AG04449 (cell line): ENCODE measurements at regions not wholly inside any gene's neighbourhood (a gene's known extent, or its start where the extent isn't known, plus 50 kb on each side); places are given as distances from the start of the nearest gene placed in this dataset.

ENCODE experiments used
- CTCF ChIA-PET: fragments of 350-600 bp; formaldehyde crosslinking; extraction: SDS; loops from one replicate; lab custom pipeline; 2021; ENCODE audit warnings: antibody characterized with exemption; lab: Yijun Ruan, JAX
- POLR2A ChIA-PET: fragments of 400-600, 350-600 bp; formaldehyde crosslinking; extraction: SDS; loops from one replicate; lab custom pipeline; 2020; ENCODE audit warnings: antibody characterized with exemption, inconsistent platforms; lab: Yijun Ruan, JAX
- DNase-seq: peaks from one replicate; pipeline ENCODE4 v3.0.0-alpha.2; 2010; ENCODE audit warnings: low read depth, low spot score
- H3K4me3 ChIP-seq: 2 replicates; pipeline ENCODE4 v1.5.1; 2011; ENCODE audit warnings: low read depth, mild to moderate bottlenecking, control low read depth, low read length
- TF ChIP-seq, protein P1 (sequence below): IDR thresholded peaks from one replicate; pipeline ENCODE4 v1.5.1; 2011; ENCODE audit warnings: mild to moderate bottlenecking, moderate library complexity, low read length, control low read depth, inconsistent platforms; ENCODE audit not compliant: insufficient read depth; ENCODE audit errors: missing control alignments

DNA sequence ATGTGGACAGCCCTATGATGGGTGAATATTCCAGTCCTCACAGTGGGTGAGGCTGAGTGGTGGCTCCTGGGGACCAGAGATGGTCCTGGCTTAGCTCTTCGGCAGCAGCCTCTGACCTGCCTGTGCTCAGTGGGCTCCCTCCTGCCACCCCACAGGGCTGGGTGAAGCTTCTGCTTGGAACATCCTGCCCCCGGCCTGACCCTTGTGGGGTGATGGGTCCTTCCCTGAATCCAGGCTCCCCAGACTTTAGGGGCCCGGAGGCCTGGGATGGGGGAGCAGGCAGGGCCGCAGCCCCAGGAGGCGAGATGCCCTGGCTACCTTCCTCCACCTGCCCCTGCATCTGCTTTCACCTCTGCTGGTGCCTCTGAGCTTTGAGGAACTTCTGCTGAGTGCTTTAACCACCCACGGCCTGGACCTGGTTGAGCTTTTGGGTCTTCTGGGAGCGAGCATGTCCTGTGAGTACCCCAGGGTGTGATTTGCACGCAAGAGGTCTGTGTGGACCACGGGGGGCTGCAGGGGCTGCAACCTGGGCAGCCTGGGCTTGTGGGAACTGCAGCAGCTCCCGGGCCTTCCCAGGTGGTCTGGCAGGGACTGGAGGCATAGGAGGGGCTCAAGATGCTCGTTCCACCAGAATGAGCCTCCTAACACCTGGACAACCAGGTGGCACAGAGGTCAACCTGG is 159.5 kb downstream of the KIF26A start:
- ChIA-PET POLR2A (no interaction called here), CTCF (no interaction called here)
- DNase-seq, result no peak
- no peak overlapping the region for H3K4me3 ChIP-seq
- TF ChIP-seq, protein P1, sequence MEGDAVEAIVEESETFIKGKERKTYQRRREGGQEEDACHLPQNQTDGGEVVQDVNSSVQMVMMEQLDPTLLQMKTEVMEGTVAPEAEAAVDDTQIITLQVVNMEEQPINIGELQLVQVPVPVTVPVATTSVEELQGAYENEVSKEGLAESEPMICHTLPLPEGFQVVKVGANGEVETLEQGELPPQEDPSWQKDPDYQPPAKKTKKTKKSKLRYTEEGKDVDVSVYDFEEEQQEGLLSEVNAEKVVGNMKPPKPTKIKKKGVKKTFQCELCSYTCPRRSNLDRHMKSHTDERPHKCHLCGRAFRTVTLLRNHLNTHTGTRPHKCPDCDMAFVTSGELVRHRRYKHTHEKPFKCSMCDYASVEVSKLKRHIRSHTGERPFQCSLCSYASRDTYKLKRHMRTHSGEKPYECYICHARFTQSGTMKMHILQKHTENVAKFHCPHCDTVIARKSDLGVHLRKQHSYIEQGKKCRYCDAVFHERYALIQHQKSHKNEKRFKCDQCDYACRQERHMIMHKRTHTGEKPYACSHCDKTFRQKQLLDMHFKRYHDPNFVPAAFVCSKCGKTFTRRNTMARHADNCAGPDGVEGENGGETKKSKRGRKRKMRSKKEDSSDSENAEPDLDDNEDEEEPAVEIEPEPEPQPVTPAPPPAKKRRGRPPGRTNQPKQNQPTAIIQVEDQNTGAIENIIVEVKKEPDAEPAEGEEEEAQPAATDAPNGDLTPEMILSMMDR, result no peak

DNA sequence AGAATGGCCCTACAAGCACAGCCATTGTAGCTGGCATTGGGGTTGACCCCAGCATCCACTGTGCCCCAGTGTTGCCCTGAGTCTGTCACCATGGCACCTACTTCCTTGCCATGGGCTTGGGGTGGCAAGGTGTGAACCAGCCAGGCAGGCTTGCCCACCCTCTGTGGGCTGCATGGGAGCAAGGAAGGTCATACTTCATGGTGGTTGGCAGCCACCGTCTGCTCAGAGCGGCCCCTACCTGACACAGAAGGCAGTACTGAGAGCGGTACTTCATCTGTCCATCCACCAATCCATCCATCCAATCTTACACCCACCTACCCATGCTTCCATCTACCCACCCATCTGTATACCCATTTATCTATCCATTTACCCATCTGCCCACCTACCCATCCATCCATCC is 160.1 kb downstream of the KIF26A start:
- TF ChIP-seq, protein P1, result no peak
- no peak overlapping the region for H3K4me3 ChIP-seq
- POLR2A ChIA-PET, result no interaction called here
- DNase-seq, result no peak
- CTCF ChIA-PET, result no interaction called here

DNA sequence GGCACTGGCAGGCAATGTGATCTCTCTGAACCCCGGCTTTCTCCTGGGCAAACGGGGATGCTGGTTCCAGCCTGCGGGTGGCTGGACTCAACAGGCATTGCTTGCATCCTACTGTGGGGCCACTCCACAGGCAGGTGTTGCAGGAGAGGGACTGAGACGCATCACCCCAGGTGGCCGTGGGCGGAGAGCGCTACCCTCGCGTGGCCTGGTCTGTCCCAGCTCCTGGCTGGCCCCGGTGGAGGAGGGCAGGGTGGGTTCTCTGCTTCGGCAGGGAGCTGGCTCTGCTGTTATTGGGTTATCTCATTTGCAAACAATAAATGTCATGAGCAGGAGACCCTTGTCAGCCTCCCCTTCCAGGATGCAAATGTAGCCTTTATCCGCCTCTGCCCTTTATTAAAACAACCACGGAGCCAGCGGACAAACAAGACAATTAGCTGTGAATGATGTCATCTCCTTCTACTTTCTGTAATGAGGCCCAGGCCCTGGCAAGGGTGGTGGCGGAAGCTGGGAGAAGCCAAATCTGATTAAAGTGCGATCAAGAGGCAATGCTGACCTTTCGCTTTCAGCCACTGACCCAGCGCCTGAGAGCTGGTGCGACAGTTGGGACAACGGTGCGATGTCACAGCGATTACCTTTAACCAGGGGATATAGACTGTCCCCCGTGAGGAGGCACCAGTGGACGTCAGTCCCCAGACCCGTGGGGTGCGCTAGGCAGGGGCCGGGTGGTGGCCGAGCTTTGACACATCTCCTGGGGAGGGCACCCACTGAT is 161.8 kb downstream of the KIF26A start:
- no peak for DNase-seq
- TF ChIP-seq, protein P1, result no peak
- H3K4me3 ChIP-seq, result no peak overlapping the region
- ChIA-PET POLR2A (no interaction called here), CTCF (no interaction called here)

GRCh38 chr14:104301731-104302460 is 163.5 kb downstream of the KIF26A start:
- ChIA-PET CTCF (no interaction called here), POLR2A (no interaction called here)
- no peak for DNase-seq
- no peak overlapping the region for H3K4me3 ChIP-seq
- TF ChIP-seq, protein P1, result no peak

DNA sequence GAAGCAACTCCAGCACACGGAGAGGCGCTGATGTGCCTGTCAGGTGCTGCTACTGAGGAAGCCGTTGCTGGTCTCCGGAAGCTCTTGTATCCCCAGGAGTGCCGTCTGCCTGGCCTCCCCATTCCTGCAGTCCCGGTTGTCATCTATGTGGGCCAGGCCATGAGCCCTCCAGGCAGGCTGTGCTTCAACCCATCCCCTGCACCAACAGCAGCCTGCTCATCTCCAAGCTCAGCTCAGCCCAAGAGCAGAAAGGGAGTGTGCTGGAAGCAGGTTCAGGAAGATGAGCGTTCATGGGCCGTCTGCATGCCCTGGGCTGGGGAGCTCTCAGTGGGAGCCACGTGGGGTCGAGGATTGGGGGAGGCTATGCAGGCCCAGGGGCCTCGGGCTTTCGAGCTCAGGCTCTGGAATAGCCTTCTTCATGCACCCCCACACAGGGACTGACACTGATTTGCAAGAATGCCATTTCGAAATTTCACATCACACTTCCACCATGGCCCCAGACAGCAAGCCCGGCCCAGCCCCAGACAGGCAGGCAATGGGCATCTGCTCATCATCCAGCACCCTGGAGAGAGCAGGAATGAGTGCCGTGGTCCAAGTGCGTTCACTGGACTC is 164.5 kb downstream of the KIF26A start:
- no peak overlapping the region for H3K4me3 ChIP-seq
- ChIA-PET CTCF (no interaction called here), POLR2A (no interaction called here)
- DNase-seq, result no peak
- TF ChIP-seq, protein P1, result no peak
